Hypothalamus (tissue), 51 donors: ENCODE measurements at regions not wholly inside any gene's neighbourhood (a gene's known extent, or its start where the extent isn't known, plus 50 kb on each side); places are given as distances from the start of the nearest gene placed in this dataset.
A peak's percentile ranks its signal among the peaks of the same experiment; 100 is the strongest.

Experiments used
- DNase-seq, 51 donors: peaks; one replicate each; lab custom pipeline; 2025; lab: John Stamatoyannopoulos, UW

DNA sequence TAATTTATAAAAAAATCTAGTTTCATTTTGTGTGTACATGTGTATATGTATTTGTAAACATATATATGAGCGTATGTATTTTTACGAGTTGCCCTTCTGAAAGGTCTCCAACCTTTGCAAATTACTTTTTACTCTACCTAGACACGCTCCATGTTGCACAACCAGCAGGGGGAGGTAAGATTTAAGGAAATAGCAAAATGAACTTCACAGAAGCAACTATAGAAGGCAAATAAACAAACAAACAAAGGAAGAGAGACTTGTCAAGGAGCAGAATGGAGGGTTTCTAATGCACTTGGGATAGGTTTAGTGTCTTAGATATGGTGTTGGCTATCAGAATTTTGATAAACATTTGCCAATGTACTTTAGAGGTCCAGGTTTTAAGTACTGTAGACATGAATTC lies 820.5 kb upstream of the POU3F3 start:
- peak in 1 of 51 donors; percentile 11 for DNase-seq

DNA sequence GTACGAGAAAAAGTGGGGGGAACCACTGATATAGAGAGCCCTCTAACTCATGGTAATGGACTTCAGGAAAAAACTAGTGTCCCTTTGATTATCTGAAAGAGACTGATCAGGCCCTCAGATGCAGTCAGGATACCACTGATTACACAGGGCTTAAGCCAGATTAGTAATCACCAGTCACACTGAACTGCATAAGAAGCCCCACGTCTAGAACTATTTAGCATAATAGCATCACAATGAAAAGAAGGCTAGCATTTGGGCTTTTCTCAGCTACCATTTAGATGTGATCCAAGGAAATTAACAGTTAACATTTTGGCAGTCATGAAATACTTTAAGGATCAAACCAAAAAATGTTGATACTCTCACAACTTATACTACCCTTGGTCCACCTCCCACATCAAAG lies 813.1 kb upstream of the POU3F3 start:
- DNase-seq = no peak

DNA sequence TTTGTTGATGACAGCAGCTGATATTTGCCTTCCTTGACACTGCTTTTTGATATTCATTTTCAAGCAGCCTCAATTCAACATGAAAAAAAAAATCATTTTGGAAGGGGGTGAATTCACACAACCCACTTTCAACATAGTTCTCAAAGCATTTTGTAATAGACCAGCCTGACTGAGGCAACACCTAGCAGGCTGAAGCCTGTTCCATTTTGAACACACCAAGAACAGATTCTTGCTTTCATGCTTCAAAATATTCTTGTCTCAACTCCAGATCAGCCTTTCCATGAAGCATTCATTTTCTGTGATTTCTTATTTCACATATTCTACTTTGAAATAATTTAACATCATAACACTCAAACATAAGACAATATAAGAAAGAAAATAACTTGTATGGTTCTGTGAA lies 812.6 kb upstream of the POU3F3 start:
- DNase-seq = no peak

DNA sequence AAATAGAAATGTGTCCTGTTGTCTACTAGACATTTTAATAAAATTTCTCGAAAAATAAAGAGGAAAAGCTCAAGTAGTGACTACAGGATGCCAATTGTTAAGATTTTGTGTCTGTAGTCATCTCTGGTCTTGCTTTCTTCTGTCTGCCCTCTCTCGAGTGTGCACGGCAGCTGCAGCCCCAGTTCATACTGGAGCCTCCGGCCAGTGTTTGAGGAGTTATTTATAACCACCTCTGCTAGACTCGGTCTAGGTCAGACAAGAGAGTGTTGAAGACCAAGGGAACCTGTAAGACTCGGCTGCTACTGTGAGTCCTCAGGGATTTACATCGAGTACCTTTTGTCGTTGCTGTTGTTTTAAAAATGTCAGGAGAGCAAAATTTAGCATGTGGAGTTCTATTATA lies 810.1 kb upstream of the POU3F3 start:
- peak in 6 of 51 donors; percentile 3 to 25 (median 17) for DNase-seq

DNA sequence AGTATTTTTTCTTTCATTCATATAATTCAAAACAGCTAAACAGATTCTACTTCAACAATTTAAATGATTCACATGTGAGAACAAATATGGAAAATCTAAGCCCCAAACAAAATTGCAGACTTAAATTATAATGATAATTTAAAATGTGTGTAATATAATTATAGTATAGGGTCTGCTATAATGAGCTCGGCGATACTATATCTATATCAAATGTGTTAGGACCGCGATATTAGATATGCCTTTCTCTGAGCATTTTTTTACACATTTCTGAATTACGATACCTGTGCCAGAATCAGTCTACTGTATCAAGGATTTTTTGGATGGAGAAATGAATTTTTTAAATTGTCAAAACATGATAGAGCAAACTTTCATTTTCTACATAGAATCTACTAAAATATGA lies 808.8 kb upstream of the POU3F3 start:
- no peak for DNase-seq

DNA sequence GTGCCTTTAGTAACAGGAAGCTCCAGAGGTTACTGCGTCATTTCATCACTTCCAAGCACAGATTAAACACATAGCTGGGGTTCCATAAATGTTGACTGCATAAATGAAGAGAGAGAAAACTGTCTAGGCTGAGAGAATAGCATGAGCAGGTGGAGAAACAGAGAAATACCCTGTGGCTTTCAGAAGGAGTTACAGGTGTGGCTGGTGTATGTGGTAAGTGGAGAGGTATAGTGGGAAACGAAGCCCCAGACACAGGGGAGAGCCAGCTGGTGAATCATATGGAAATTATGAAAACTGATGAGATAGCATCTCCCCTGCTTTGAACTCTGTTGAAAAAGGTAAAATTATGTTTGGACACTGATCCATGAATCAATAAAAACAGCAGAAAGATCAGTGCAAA lies 807.4 kb upstream of the POU3F3 start:
- no peak for DNase-seq

DNA sequence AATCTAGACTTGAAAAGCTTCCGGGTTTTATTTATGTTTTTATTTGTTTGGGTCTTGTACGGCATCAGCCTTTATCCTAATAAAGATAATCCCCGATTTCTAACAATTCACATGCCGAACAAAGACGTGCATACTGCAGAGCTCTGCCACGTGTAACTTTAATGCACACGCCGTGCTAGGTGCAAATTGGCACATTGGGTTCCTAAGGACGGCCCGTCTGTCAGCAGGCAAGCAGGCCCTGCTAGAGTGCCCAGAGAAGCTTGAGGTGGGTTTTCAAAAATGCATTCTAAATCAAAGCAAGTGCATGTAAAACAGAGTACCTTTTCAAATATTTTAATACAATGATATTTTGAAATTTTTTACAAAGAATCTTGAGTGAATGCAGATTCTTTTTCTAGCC lies 806.4 kb upstream of the POU3F3 start:
- no peak for DNase-seq

DNA sequence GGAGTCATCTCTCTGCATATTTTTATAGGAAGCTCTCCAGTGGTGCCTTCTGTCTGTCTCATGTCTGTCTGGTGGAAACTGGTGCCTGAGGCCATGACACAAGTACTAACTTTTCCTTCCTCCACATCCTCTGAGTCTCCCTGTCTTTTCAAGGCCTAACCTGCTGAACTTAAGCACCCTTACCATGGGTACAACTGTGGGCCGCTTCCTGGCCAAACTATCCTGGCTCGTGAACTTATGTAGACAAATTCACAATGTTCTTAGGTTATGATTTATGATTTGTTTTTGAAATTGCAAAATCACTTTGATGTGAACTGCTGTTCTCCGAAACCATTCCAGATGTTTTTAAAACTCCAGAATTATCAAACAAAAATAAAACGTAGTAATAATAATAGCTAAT lies 804.5 kb upstream of the POU3F3 start:
- DNase-seq = no peak

DNA sequence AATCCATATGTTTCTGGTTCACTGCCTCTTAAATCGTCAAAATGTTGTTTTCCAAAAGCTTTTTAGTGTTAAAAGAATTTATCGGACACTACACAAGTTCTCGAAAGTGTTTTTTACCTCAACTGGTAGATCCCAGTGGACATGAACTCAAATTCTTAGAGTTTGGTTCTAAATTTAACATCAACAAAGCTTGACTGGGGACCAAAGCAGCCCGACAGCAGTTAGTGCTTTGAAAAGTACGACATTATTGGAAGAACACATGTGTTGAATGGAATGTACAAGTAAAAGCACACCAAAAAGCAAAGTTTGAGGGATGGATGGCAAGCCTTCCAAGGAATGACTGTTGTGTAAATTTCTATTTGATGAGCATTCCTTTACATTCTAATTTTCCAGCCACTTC lies 803.9 kb upstream of the POU3F3 start:
- no peak for DNase-seq

DNA sequence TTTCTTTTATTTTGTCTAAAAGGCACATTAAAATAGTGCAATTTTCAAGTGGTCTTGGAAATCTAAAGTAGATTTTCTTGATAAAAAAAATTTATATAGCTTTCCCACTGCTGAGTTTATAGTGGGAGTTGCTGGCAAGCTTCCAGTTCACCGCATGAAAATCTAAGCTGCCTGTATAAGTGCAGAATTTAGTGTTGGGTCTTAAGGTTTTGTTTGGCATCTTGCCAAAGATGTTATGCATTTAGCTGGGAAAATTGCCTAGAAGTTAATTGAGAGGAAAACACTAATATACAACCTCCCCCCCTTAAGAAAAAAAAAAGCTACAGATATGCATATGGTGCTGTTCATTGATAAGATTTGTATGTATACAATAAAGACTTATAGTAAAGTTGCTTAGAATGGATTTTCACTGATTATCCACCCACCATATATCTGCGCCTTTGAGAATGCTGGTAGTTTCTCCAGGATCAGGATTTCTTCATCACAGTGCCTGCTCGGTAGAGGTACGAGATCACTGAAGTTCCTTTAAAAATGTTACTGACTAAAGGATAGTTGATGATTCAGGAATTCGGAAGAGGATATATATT lies 803.2 kb upstream of the POU3F3 start:
- DNase-seq = no peak

DNA sequence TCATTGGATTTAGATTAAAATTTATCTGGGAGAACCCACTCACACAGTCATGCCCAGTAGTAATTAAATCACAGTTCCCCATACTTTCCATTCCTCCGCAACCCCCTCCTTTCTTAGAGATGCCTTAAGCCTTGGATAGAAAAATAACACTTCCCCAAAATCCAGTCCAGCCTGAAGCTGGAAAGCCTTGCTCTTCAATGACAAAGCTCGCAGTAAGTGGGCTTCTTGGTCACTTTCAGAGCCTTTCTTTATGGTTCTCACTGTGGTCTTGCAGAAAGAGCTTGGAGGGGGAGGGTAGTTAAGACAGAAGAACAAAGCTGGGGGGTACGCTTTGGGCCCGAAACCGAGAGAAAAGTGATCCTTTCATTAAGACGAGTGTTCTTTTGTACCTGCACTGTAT lies 802.1 kb upstream of the POU3F3 start:
- no peak for DNase-seq

DNA sequence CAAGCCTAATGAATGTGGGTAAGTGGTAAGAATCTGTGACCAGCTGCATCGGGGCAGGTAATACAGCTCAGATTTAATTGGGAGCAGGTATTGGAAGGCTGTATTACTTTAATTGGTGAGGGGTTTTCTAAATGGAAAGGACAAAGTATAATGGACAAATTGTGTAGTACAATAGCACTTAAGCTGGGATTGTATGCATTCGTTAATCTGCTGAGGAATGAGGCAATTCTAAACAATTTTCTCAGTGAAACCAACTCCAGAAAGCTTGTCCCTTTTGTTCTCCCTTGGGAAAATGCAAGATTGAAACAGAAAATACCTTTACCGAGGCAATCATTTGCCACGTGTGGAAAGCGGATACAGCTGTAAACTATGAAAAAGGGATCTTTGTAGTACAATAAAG lies 801.6 kb upstream of the POU3F3 start:
- no peak for DNase-seq

DNA sequence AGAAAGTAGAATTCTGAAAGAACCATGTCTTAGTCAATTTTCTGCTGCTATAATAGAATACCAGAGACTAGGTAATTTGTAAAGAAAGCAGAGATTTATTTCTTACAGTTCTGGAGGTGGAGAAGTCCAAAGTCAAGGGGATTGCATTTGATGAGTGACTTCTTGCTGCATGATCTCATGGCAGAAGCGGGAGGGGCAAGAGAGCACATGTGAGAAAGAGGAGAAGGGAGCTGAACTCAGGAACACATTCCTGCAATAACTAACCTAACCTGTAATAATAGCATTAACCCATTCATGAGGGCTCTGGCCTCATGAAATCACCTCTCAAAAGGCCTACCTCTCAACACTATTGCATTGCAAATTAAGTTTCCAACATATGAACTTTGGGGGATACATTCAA lies 797.5 kb upstream of the POU3F3 start:
- DNase-seq = no peak

DNA sequence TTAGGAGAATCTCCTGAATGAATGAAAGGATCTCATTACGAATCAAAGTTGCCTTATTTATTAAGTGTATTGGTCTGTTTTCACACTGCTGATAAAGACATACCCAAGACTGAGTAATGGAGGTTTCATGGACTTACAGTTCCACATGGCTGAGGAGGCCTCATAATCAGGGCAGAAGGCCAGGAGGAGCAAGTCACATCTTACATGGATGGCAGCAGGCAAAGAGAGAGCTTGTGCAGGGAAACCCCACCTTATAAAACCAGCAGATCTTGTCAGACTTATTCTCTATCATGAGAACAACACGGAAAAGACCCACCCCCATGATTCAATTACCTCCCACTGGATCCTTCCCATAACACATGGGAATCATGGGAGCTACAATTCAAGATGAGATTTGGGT lies 785.2 kb upstream of the POU3F3 start:
- no peak for DNase-seq

DNA sequence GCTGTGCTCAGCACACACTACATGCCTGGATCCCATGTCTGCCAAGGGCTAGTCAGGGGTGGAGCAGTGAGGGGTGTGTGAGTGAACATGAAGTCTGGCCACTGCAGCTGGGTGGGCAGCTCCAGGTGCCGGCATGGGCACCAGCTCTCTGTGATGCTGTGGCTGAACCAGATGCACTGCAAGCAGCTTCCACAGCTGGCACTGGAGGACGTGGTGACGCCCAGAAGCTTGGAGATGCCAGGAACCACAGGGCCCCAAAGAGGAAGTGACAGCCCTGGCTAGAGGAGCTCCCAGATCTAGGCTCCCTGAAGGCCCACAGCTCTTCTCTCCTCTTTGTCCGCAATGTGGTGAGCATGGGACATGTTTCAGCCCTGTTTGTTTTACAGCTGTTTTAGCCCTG lies 776.3 kb upstream of the POU3F3 start:
- DNase-seq = no peak

DNA sequence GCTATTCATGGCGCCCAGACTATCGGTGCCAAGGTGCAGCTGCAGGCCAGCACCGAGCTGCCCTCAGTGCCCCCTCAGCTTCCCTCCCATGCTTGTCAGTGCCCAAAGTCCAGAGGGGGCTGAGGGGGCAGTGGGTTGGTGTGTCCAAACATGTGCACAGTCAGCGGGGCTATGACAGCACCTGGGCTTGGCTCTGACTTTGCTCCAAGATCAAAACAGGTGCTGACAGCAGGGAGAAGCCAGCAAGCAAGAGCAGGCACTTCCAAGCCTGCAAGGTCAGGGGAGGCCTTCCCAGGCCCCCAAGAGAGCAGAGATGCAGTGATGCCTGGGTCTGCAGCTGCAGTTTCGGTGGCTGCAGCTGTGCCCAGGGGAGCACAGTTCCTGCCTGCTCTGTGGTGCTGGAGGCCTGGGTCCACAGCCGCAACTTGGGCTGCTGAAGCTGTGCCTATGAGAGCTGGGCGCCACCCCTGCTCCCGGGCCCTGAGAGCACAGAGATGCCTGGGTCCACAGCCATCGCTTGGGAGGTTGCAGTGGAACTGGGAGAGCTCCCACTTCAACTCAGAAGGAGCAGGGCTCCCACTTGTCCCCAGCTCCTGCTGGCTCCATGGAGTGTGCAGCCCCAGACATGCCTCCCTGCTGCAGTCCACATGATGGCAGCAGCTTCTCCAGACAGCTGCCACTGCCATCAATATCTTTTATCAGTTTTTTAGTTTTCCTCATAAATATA lies 775.3 kb upstream of the POU3F3 start:
- DNase-seq = peak in 3 of 51 donors; percentile 0 to 3 (median 2)

DNA sequence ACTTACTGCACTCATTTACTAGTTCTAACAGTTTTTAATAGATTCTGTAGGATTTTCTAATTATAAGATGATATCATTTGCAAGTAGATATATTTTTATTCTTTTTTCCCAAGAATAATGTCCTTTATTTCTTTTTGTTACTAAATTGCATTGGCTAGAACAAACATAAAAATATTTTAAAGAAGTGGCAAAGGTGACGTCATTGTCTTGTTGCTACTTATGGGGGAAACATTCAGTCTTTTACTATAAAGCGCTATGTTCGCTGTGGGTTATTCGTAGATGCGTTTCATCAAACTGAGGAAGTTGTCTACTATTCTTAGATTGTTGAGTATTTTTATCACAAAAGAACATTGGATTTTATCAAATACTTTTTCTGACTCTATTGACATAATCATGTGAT lies 765.2 kb upstream of the POU3F3 start:
- no peak for DNase-seq

DNA sequence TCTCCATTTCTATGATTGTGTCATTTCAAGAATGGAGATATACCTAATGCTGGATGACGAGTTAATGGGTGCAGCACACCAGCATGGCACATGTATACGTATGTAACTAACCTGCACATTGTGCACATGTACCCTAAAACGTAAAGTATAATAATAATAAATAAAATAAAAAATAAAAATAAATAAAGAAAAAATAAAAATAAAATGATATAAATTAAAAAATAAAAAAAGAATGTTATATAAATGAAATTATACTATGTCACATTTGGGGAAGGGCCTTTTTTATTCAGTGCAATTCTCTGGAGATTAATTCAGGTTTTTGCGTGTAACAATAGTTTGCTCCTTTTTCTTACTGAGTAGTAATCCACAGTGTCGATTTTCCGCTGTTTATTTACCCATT lies 763.5 kb upstream of the POU3F3 start:
- DNase-seq = no peak

DNA sequence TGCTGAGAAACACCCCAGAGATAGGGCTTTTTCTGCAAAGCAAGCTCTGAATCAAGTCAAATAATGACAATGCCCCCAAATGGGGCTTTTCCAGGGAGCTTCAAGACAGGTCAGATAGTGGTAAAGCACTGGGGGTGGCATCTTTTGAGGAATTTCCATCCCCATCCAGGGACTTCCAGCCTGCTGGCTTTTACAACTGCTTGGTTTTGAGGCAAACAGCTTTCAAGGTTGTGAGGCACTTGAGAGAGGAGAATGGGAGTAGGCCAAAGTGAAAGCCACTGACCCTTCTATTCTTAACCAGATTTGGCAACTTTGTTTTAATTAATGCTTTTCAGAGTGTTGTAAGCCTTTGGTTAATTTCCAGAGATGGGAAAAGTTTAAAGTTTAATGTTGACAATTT lies 762.0 kb upstream of the POU3F3 start:
- DNase-seq = no peak

DNA sequence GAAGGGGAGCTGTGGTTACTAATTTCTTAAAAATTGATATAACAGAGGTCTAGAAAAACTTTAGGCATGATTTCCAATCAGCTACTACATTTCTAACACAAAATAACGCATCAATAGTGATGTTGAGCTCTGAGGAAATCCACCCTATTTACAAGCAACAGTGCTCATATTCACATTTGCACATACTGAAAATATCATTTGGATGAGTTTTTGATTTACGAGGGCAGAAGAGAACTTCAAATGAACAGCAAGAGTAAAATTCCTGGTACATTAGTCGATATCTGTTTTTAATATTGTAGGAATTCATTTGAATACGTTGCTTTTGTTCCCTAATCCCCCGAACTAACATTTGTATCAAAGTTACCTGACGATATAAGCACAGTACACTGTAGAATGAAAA lies 761.0 kb upstream of the POU3F3 start:
- DNase-seq = no peak

DNA sequence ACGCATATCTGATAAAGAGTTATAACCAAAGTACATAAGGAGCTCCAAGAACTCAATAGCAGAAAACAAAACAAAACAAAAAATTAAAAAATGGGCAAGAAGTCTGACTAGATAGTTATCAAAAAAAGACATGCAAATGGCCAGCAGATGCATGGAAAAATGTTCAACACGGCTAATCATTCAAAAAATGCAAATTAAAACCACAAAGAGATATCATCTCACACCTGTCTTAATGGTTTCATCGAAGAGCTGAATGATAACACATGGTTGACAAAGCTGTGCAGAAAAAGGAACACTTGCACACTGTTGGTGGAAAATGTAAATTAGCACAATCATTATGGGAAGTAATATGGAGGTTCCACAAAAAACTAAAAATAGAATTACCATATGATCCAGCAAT lies 751.3 kb upstream of the POU3F3 start:
- no peak for DNase-seq

DNA sequence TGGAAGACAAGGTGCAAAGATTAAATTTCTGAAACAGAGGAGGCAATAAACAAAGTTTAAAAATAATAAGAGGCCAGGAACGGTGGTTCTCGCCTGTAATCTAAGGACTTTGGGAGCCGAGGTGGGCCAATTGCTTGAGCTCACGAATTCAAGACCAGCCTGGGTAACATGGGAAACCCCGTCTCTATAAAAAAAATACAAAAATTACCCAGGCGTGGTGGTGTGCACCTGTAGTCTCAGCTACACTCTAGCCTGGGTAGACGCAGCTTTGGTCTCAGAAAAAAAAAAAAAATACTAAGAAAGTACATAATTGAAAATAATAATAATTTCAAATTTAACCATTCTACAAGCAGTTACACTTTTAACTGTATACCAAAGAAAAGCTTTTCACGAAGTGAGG lies 744.6 kb upstream of the POU3F3 start:
- DNase-seq = no peak

DNA sequence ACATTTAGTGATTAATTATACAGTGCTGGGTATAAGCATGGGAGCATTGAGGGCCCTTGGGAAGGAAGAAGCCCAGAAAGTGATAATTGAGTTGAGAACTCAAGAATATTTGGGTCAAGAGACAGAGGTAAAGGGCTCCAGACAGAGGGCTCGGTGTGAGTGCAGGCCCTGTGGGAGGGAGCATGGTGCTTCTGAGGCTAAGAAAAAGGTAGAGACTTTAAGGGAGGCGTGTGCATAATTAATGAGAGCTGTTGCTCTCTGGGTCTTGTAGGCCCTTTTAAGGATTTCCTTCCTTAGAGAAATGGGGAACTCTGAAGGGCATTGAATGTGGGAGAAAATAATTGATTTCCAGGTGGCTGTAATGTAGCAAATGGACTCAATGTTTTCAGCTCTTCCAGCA lies 735.0 kb upstream of the POU3F3 start:
- DNase-seq = no peak
